Kidney epithelial cell (primary cell): ENCODE measurements at regions not wholly inside any gene's neighbourhood (a gene's known extent, or its start where the extent isn't known, plus 50 kb on each side); places are given as distances from the start of the nearest gene placed in this dataset.

Experiments
- DNase-seq: peaks from one replicate; pipeline ENCODE4 v3.0.0-alpha.2; 2010; ENCODE audit warnings: low read depth
- H3K27me3 ChIP-seq: 2 replicates; pipeline ENCODE4 v1.6.0; 2011; ENCODE audit warnings: low read length; ENCODE audit not compliant: control insufficient read depth, insufficient read depth
- H3K36me3 ChIP-seq: 2 replicates; pipeline ENCODE4 v1.5.1; 2011; ENCODE audit warnings: low read length; ENCODE audit not compliant: control insufficient read depth, insufficient read depth
- H3K4me3 ChIP-seq: 2 replicates; pipeline ENCODE4 v1.5.1; 2011; ENCODE audit warnings: low read depth, mild to moderate bottlenecking, control low read depth, low read length
- TF ChIP-seq, protein P1 (sequence below): IDR thresholded peaks from 2 replicates; pipeline ENCODE4 v1.5.1; 2011; ENCODE audit warnings: mild to moderate bottlenecking, moderate library complexity, low read length, control low read depth, inconsistent platforms; ENCODE audit not compliant: insufficient read depth, poor library complexity, severe bottlenecking

DNA sequence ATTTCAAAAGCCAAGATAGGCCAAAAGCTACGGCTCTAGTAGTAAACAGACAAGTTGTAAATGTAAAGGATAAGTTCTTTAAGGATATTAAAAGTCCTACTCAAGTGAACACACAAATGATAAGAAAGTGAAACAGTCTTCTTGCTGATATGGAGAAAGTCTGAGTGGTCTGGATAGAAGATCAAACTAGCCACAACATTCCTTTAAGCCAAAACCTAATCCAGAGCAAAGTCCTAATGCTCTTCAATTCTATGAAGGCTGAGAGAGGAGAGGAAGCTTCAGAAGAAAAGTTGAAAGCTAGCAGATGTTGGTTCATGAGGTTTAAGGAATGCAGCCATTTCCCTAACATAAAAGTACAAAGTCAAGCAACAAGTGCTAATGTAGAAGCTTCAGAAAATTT is 111.7 kb upstream of the ZEB2 start:
- TF ChIP-seq, protein P1, sequence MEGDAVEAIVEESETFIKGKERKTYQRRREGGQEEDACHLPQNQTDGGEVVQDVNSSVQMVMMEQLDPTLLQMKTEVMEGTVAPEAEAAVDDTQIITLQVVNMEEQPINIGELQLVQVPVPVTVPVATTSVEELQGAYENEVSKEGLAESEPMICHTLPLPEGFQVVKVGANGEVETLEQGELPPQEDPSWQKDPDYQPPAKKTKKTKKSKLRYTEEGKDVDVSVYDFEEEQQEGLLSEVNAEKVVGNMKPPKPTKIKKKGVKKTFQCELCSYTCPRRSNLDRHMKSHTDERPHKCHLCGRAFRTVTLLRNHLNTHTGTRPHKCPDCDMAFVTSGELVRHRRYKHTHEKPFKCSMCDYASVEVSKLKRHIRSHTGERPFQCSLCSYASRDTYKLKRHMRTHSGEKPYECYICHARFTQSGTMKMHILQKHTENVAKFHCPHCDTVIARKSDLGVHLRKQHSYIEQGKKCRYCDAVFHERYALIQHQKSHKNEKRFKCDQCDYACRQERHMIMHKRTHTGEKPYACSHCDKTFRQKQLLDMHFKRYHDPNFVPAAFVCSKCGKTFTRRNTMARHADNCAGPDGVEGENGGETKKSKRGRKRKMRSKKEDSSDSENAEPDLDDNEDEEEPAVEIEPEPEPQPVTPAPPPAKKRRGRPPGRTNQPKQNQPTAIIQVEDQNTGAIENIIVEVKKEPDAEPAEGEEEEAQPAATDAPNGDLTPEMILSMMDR, result no peak
- H3K4me3 ChIP-seq, result no peak overlapping the region
- no peak for DNase-seq
- H3K36me3 ChIP-seq, result no peaks in the 10 kb centered on the region
- no peaks in the 10 kb centered on the region for H3K27me3 ChIP-seq

- Histone ChIP-seq H3K27me3 (no peaks in the 10 kb centered on the region), H3K36me3 (no peaks in the 10 kb centered on the region), H3K4me3 (no peak overlapping the region)
- TF ChIP-seq, protein P1, result no peak
- DNase-seq, result peak; percentile 25
Measured at GRCh38 chr2:144630459-144631215, 110.7 kb upstream of the ZEB2 start.

DNA sequence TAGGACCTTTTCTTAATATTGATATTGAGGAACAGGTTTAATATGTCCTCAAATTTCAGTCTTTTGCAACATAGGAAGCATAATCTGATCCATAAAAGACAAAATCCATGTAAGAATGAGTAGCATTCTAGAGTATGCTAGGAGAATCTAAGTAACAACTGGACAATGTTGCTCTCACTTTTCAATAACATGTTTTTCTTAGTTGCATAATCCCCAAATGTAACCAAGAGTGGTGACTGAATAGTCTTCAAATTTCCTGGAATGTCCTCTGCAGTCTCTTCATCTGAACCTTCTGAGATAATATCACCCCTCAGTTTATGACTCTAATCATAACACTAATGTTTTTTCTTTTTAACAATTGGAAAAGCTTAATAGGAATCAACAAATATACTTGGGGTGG is 110.0 kb upstream of the ZEB2 start:
- TF ChIP-seq, protein P1, result no peak

DNA sequence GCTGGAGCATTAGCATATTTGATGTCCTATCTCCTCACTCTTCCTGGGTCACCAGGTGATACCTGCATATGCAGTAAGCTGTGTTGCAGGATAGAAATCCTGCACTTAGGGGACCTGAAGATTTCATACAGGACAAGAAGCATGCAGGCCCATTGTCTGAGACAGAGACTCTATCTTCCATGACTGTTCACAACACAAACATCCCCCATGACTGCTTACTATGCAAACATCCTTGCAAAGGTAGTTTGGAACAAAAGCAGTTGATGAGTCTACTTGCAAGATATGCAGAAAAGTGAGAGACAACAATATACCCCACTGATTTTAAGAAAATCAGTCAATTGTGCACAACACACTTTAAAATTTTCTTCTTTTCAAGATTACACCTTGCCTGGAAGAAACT is 108.6 kb upstream of the ZEB2 start:
- no peaks in the 10 kb centered on the region for H3K36me3 ChIP-seq
- TF ChIP-seq, protein P1, result no peak
- no peak overlapping the region for H3K4me3 ChIP-seq
- DNase-seq, result no peak
- H3K27me3 ChIP-seq, result no peaks in the 10 kb centered on the region

More for the DNA sequence above, 110.0 kb upstream of the ZEB2 start:
- no peak overlapping the region for H3K4me3 ChIP-seq
- H3K36me3 ChIP-seq, result no peaks in the 10 kb centered on the region
- no peak for DNase-seq
- H3K27me3 ChIP-seq, result no peaks in the 10 kb centered on the region

- Histone ChIP-seq H3K4me3 (no peak overlapping the region), H3K27me3 (no peaks in the 10 kb centered on the region), H3K36me3 (no peaks in the 10 kb centered on the region)
- TF ChIP-seq, protein P1, result no peak
- no peak for DNase-seq
Measured at GRCh38 chr2:144625626-144626025, 105.7 kb upstream of the ZEB2 start.

GRCh38 chr2:144625226-144625625 is 105.3 kb upstream of the ZEB2 start:
- no peak for DNase-seq
- Histone ChIP-seq H3K4me3 (no peak overlapping the region), H3K27me3 (no peaks in the 10 kb centered on the region), H3K36me3 (no peaks in the 10 kb centered on the region)
- TF ChIP-seq, protein P1, result no peak
